IPS-15b (cell line): ENCODE measurements at regions not wholly inside any gene's neighbourhood (a gene's known extent, or its start where the extent isn't known, plus 50 kb on each side); places are given as distances from the start of the nearest gene placed in this dataset.

Experiments used
- H3K27me3 ChIP-seq: one replicate; pipeline ENCODE4 v1.6.1; 2013; ENCODE audit warnings: low read length; ENCODE audit not compliant: control insufficient read depth, insufficient read depth
- H3K36me3 ChIP-seq: one replicate; pipeline ENCODE4 v1.6.1; 2013; ENCODE audit warnings: low read length; ENCODE audit not compliant: control insufficient read depth, insufficient read depth
- H3K4me1 ChIP-seq: one replicate; pipeline ENCODE4 v1.6.1; 2013; ENCODE audit warnings: mild to moderate bottlenecking, low read length; ENCODE audit not compliant: control insufficient read depth, insufficient read depth
- H3K4me3 ChIP-seq: one replicate; pipeline ENCODE4 v1.5.1; 2013; ENCODE audit warnings: low read depth, low read length
- H3K9ac ChIP-seq: one replicate; pipeline ENCODE4 v1.6.1; 2013; ENCODE audit warnings: low read depth, mild to moderate bottlenecking, low read length
- H3K9me3 ChIP-seq: one replicate; pipeline ENCODE4 v1.6.1; 2013; ENCODE audit warnings: mild to moderate bottlenecking, low read length; ENCODE audit not compliant: control insufficient read depth, insufficient read depth

DNA sequence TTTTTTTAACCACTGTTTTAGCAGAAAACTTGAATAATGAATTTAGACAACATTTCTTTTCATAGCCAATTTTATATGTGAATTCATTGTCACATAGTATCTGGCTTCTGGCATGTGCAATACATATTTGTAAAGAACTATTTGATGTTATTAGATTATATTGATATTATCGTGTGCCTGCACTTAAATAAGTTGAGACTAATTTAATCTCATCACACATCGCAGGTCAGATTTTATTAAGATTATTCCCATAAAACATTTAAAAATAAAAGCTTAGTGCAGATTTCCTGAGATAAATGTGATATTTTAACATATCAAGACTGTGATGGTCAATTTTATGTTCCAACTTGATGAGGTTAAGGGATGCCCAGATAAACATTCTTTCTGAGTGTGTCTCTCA lies 1565.3 kb upstream of the LRRTM3 start:
- H3K4me3 ChIP-seq, result no peak overlapping the region
- H3K27me3 ChIP-seq, result no peaks in the 10 kb centered on the region
- no peak overlapping the region for H3K9ac ChIP-seq
- no peaks in the 10 kb centered on the region for H3K4me1 ChIP-seq
- no peaks in the 10 kb centered on the region for H3K36me3 ChIP-seq
- no peaks in the 10 kb centered on the region for H3K9me3 ChIP-seq

- H3K9ac ChIP-seq, result no peak overlapping the region
Observed at GRCh38 chr10:65365878-65366277, 1560.0 kb upstream of the LRRTM3 start.

GRCh38 chr10:65367706-65368105 lies 1558.1 kb upstream of the LRRTM3 start:
- Histone ChIP-seq H3K9me3 (no peaks in the 10 kb centered on the region), H3K27me3 (no peaks in the 10 kb centered on the region), H3K9ac (no peak overlapping the region), H3K36me3 (no peaks in the 10 kb centered on the region), H3K4me3 (no peak overlapping the region), H3K4me1 (no peaks in the 10 kb centered on the region)

More at GRCh38 chr10:65365878-65366277, 1560.0 kb upstream of the LRRTM3 start:
- Histone ChIP-seq H3K4me3 (no peak overlapping the region), H3K4me1 (no peaks in the 10 kb centered on the region), H3K36me3 (no peaks in the 10 kb centered on the region), H3K9me3 (no peaks in the 10 kb centered on the region), H3K27me3 (no peaks in the 10 kb centered on the region)

GRCh38 chr10:65375528-65375927 lies 1550.3 kb upstream of the LRRTM3 start:
- Histone ChIP-seq H3K4me3 (no peak overlapping the region), H3K9me3 (no peaks in the 10 kb centered on the region), H3K9ac (no peak overlapping the region), H3K27me3 (no peaks in the 10 kb centered on the region), H3K36me3 (no peaks in the 10 kb centered on the region), H3K4me1 (no peaks in the 10 kb centered on the region)

- Histone ChIP-seq H3K4me1 (no peaks in the 10 kb centered on the region), H3K4me3 (no peak overlapping the region), H3K27me3 (no peaks in the 10 kb centered on the region), H3K36me3 (no peaks in the 10 kb centered on the region), H3K9ac (no peak overlapping the region), H3K9me3 (no peaks in the 10 kb centered on the region)
Observed at GRCh38 chr10:65377687-65378086, 1548.1 kb upstream of the LRRTM3 start.

DNA sequence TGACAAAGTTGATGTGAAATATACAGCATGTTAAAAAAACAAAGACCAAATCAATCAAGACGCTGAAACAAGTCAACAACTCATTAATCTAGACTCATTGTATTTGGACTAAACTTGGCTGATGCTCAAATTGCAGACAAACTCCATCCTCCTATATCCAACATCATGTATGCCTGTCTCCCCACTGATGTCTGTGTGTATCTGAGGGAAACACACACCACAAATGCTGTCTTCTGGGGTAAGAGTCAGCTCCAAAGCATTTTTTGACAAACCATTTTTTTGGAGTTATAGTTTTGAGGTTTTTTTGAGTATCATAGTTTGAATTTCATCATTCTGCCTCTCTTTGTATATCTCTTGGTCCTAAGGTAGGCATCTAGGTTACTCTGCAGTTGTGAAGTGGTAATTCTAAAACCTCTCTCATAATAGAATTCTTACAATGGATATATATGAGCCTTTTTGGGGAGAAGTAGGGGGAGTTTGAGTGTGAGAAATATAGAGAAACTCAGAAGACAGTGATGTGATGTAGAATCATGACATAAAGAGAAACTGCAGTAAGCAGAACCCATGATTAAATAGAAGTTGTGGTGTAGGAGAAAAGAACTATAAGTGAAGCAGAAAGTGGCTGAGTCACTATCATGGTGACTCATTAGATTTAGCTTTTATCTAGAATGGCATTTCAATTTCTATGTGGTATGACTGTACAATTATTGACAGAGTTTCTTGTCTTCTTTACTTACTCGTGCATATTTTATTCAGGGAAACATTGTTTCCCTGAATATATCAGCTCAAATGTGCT lies 1531.1 kb upstream of the LRRTM3 start:
- H3K36me3 ChIP-seq, result no peaks in the 10 kb centered on the region
- H3K9ac ChIP-seq, result no peak overlapping the region
- H3K4me3 ChIP-seq, result no peak overlapping the region
- no peaks in the 10 kb centered on the region for H3K9me3 ChIP-seq
- no peaks in the 10 kb centered on the region for H3K27me3 ChIP-seq
- no peaks in the 10 kb centered on the region for H3K4me1 ChIP-seq

GRCh38 chr10:65395631-65396030 lies 1530.2 kb upstream of the LRRTM3 start:
- Histone ChIP-seq H3K9ac (no peak overlapping the region), H3K4me1 (no peaks in the 10 kb centered on the region), H3K36me3 (no peaks in the 10 kb centered on the region), H3K4me3 (no peak overlapping the region), H3K27me3 (no peaks in the 10 kb centered on the region), H3K9me3 (no peaks in the 10 kb centered on the region)

DNA sequence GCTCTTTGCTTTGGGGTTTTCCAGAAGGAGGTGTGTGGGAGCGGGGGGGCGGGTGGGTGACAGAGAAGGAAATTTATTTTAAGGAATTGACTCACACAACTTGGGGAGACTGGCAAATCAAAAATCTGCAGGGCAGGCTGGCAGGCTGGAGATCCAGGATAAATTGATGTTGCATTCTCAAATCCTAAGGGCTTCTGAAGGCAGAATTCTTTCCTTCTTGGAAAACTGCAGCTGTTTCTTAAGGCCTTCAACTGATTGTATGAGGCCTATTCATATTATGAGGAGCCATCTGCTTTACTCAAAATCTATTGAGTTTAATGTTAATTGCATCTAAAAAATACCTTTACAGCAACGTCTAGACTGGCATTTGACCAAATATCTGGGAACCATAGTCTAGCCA lies 1528.8 kb upstream of the LRRTM3 start:
- no peak overlapping the region for H3K9ac ChIP-seq
- no peaks in the 10 kb centered on the region for H3K9me3 ChIP-seq
- H3K36me3 ChIP-seq, result no peaks in the 10 kb centered on the region
- no peaks in the 10 kb centered on the region for H3K4me1 ChIP-seq
- no peaks in the 10 kb centered on the region for H3K27me3 ChIP-seq
- no peak overlapping the region for H3K4me3 ChIP-seq

- Histone ChIP-seq H3K9ac (no peak overlapping the region), H3K9me3 (no peaks in the 10 kb centered on the region), H3K36me3 (no peaks in the 10 kb centered on the region), H3K4me3 (no peak overlapping the region), H3K27me3 (no peaks in the 10 kb centered on the region), H3K4me1 (no peaks in the 10 kb centered on the region)
Observed at GRCh38 chr10:65408401-65408800, 1517.4 kb upstream of the LRRTM3 start.

DNA sequence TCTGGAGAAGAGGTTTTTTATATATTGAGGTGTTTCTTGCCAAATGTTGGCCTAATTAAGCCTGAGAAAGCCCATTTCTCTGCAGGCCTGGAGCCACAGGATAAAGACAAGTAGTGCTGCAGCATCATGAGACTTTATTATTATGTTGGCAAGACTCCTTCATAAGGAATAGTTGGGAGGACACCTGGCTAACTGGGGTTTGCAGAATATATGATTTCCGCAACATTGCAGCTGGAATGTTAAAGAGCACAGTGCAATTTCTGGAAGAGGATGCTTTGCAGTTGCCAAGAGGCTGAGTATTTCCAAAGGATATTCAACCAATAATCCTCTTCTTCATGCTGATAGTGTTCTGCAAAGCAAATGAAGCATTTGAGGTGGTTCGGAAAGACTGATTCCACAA lies 1512.8 kb upstream of the LRRTM3 start:
- Histone ChIP-seq H3K9ac (no peak overlapping the region), H3K4me1 (no peaks in the 10 kb centered on the region), H3K27me3 (no peaks in the 10 kb centered on the region), H3K4me3 (no peak overlapping the region), H3K9me3 (no peaks in the 10 kb centered on the region), H3K36me3 (no peaks in the 10 kb centered on the region)

DNA sequence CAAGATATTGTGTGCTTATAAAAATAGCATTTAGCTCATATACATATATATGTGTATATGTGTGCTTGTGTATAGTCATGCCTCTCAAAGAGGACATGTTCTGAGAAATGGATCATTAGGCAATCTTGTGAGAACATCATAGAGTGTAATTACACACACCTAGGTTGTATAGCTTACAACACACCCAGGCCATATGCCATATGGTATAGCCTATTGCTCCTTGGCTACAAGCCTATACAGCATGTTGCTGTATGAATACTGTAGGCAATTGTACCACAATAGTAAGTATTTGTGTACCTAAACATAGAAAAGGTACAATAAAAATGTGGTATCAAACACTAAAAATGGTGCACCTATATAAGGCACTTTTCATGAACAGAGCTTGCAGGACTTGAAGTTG lies 1510.5 kb upstream of the LRRTM3 start:
- Histone ChIP-seq H3K4me1 (no peaks in the 10 kb centered on the region), H3K27me3 (no peaks in the 10 kb centered on the region), H3K9me3 (no peaks in the 10 kb centered on the region), H3K9ac (no peak overlapping the region), H3K36me3 (no peaks in the 10 kb centered on the region), H3K4me3 (no peak overlapping the region)

DNA sequence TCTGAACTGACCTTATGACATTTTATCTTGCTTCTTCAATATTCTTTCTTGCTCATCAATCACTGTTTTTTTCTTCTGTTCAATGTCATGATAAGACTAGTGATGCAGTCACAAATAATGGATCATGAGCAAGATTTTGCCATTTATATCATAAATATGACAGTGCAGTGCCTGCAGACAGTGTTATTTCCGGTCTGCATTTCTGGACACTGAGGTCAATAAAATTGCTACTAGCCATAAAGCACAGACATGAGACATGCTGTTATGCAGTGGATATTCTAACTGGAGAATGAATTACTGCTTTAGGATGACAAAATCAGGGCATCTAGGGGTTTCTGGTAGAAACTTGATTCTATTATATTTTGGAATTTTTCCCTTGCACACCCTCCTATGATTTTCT lies 1509.7 kb upstream of the LRRTM3 start:
- H3K4me1 ChIP-seq, result no peaks in the 10 kb centered on the region
- H3K9ac ChIP-seq, result no peak overlapping the region
- H3K9me3 ChIP-seq, result no peaks in the 10 kb centered on the region
- H3K36me3 ChIP-seq, result no peaks in the 10 kb centered on the region
- H3K4me3 ChIP-seq, result no peak overlapping the region
- H3K27me3 ChIP-seq, result no peaks in the 10 kb centered on the region
